ENCODE measurements at regions not wholly inside any gene's neighbourhood (a gene's known extent, or its start where the extent isn't known, plus 50 kb on each side); places are given as distances from the start of the nearest gene placed in this dataset.

DNA sequence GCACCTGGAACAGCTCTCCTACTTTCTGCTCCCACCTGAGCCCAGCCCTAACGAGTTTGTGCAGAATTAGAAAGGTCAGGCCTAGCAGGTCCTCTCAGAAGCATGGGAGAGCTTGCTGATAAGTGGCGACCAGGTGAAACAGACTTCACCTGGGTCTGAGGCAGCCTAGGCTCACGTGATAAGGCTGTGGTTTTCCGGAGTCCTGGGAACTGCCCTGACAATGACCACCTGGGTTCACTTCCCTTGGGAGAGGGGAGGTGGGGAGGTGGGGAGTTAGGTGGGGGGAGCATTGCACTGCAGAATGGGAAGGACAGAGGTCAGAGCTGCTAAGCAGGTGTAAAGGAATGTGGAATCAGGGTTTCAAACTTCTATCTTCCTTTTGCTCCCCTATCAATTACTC is 152.9 kb upstream of the MAP1B start:
- no peaks in the 10 kb centered on the region for H3K36me3 ChIP-seq (ENCODE audit: insufficient read depth, low read length)
- H4K20me1 ChIP-seq (ENCODE audit: insufficient read depth, low read length, poor library complexity, severe bottlenecking), result no peaks in the 10 kb centered on the region
- H3K27me3 ChIP-seq (ENCODE audit: insufficient read depth, low read length, poor library complexity, severe bottlenecking), result no peaks in the 10 kb centered on the region
- no peak for TF ChIP-seq EZH2phosphoT487 (IDR thresholded peaks at IDR 0.05; ENCODE audit: borderline replicate concordance)
- TF ChIP-seq, protein P1, sequence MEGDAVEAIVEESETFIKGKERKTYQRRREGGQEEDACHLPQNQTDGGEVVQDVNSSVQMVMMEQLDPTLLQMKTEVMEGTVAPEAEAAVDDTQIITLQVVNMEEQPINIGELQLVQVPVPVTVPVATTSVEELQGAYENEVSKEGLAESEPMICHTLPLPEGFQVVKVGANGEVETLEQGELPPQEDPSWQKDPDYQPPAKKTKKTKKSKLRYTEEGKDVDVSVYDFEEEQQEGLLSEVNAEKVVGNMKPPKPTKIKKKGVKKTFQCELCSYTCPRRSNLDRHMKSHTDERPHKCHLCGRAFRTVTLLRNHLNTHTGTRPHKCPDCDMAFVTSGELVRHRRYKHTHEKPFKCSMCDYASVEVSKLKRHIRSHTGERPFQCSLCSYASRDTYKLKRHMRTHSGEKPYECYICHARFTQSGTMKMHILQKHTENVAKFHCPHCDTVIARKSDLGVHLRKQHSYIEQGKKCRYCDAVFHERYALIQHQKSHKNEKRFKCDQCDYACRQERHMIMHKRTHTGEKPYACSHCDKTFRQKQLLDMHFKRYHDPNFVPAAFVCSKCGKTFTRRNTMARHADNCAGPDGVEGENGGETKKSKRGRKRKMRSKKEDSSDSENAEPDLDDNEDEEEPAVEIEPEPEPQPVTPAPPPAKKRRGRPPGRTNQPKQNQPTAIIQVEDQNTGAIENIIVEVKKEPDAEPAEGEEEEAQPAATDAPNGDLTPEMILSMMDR (conservative IDR thresholded peaks at IDR 0.05; ENCODE audit: low read length), result no peak
- H3K9me2 ChIP-seq (replicated peaks; ENCODE audit: low read depth, low read length), result no peaks in the 10 kb centered on the region
- H3K4me2 ChIP-seq (ENCODE audit: low read depth, low read length, poor library complexity, severe bottlenecking), result no peak overlapping the region
- H3K9ac ChIP-seq (ENCODE audit: low read depth, low read length, poor library complexity, severe bottlenecking), result no peak overlapping the region
- no peak overlapping the region for H3K4me3 ChIP-seq (ENCODE audit: low read length, poor library complexity, severe bottlenecking)
- no peaks in the 10 kb centered on the region for H3K9me3 ChIP-seq (ENCODE audit: insufficient read depth, low read depth, low read length)
- H3F3A ChIP-seq (ENCODE audit: low read depth), result no peaks in the 10 kb centered on the region
- H3K4me1 ChIP-seq (ENCODE audit: insufficient read depth, low read length, poor library complexity, severe bottlenecking), result no peaks in the 10 kb centered on the region
- H3K79me2 ChIP-seq (ENCODE audit: insufficient read depth, low read length), result no peaks in the 10 kb centered on the region
- no peak overlapping the region for H2AFZ ChIP-seq (ENCODE audit: low read length)

DNA sequence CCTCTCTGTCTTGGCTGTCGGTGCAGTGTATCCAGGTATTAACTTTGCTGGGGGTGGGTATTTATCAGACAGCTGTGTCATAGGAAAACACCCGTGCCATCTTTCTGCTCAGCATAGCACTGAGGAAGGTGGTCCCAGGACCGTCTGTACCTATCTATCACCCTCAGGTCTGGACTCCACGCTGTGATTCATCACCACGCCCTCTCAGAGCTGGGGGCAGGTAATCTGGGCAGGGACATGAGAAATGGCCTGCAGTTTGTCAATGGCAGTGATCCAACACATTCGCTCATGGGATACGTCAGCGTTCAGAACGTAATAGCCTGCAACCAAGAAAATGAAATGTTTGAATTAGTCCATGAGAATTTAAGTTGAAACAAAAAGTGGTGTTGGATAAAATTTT is 151.6 kb upstream of the MAP1B start:
- Histone ChIP-seq H3K4me2 (ENCODE audit: low read depth, low read length, poor library complexity, severe bottlenecking) (no peak overlapping the region), H3K4me1 (ENCODE audit: insufficient read depth, low read length, poor library complexity, severe bottlenecking) (no peaks in the 10 kb centered on the region), H3K9me2 (replicated peaks; ENCODE audit: low read depth, low read length) (no peaks in the 10 kb centered on the region), H3K36me3 (ENCODE audit: insufficient read depth, low read length) (no peaks in the 10 kb centered on the region), H3K79me2 (ENCODE audit: insufficient read depth, low read length) (no peaks in the 10 kb centered on the region), H3K4me3 (ENCODE audit: low read length, poor library complexity, severe bottlenecking) (no peak overlapping the region), H2AFZ (ENCODE audit: low read length) (no peak overlapping the region), H3K9me3 (ENCODE audit: insufficient read depth, low read depth, low read length) (no peaks in the 10 kb centered on the region), H4K20me1 (ENCODE audit: insufficient read depth, low read length, poor library complexity, severe bottlenecking) (no peaks in the 10 kb centered on the region), H3K9ac (ENCODE audit: low read depth, low read length, poor library complexity, severe bottlenecking) (no peak overlapping the region), H3F3A (ENCODE audit: low read depth) (no peaks in the 10 kb centered on the region), H3K27me3 (ENCODE audit: insufficient read depth, low read length, poor library complexity, severe bottlenecking) (no peaks in the 10 kb centered on the region)
- TF ChIP-seq EZH2phosphoT487 (IDR thresholded peaks at IDR 0.05; ENCODE audit: borderline replicate concordance), result no peak
- TF ChIP-seq, protein P1 (conservative IDR thresholded peaks at IDR 0.05; ENCODE audit: low read length), result no peak

DNA sequence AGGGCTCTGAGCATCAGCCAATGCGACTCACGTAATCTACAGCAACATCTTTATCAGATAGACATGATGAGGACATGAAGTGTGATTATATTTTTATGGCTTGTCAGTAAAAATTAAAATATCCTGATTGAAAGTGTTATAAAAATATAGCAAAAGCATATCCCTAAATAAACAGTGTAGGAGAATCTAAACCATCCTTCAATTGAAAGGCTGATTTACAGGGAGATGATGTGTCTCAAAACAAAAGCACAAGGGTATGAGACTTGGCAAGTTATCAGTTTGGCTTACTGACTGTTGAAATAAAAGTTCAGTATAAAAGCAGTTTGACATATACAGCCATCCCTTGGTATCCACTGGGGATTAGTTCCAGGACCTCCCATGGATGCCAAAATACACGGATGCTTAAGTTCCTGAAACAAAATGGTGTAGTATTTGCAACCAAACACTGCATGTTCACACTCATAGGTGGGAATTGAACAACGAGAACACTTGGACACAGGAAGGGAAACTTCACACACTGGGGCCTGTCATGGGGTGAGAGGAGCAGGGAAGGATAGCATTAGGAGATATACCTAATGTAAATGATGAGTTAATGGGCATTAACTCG is 149.9 kb upstream of the MAP1B start:
- no peaks in the 10 kb centered on the region for H3K9me2 ChIP-seq (replicated peaks; ENCODE audit: low read depth, low read length)
- TF ChIP-seq EZH2phosphoT487 (IDR thresholded peaks at IDR 0.05; ENCODE audit: borderline replicate concordance), result no peak
- TF ChIP-seq, protein P1 (conservative IDR thresholded peaks at IDR 0.05; ENCODE audit: low read length), result no peak
- no peaks in the 10 kb centered on the region for H3K36me3 ChIP-seq (ENCODE audit: insufficient read depth, low read length)
- no peaks in the 10 kb centered on the region for H3F3A ChIP-seq (ENCODE audit: low read depth)
- H3K4me3 ChIP-seq (ENCODE audit: low read length, poor library complexity, severe bottlenecking), result no peak overlapping the region
- H3K9me3 ChIP-seq (ENCODE audit: insufficient read depth, low read depth, low read length), result no peaks in the 10 kb centered on the region
- H3K27me3 ChIP-seq (ENCODE audit: insufficient read depth, low read length, poor library complexity, severe bottlenecking), result no peaks in the 10 kb centered on the region
- H3K4me2 ChIP-seq (ENCODE audit: low read depth, low read length, poor library complexity, severe bottlenecking), result no peak overlapping the region
- no peaks in the 10 kb centered on the region for H4K20me1 ChIP-seq (ENCODE audit: insufficient read depth, low read length, poor library complexity, severe bottlenecking)
- no peak overlapping the region for H2AFZ ChIP-seq (ENCODE audit: low read length)
- H3K9ac ChIP-seq (ENCODE audit: low read depth, low read length, poor library complexity, severe bottlenecking), result no peak overlapping the region
- H3K79me2 ChIP-seq (ENCODE audit: insufficient read depth, low read length), result no peaks in the 10 kb centered on the region
- no peaks in the 10 kb centered on the region for H3K4me1 ChIP-seq (ENCODE audit: insufficient read depth, low read length, poor library complexity, severe bottlenecking)

Data from Loucy (cell line).